ENCODE measurements at regions not wholly inside any gene's neighbourhood (a gene's known extent, or its start where the extent isn't known, plus 50 kb on each side); places are given as distances from the start of the nearest gene placed in this dataset.

- no peak for TF ChIP-seq CHD7 (IDR thresholded peaks at IDR 0.05; ENCODE audit: low read depth, low read length)
- no peak for TF ChIP-seq PYGO2 (tag; IDR thresholded peaks at IDR 0.05)
- no peak for TF ChIP-seq USF2 (CRISPR knock-in tag; IDR thresholded peaks at IDR 0.05)
- TF ChIP-seq ZNF324 (CRISPR knock-in tag; IDR thresholded peaks at IDR 0.05), result no peak
- TF ChIP-seq ZNF436 (CRISPR knock-in tag; IDR thresholded peaks at IDR 0.05), result no peak
- TF ChIP-seq ZNF354B (CRISPR knock-in tag; IDR thresholded peaks at IDR 0.05), result no peak
- TF ChIP-seq RBM25 (IDR thresholded peaks at IDR 0.05; ENCODE audit: low read depth, low read length, severe bottlenecking), result no peak
- TF ChIP-seq POLR3A (IDR thresholded peaks at IDR 0.05; ENCODE audit: borderline replicate concordance, extremely low read depth, insufficient read depth, insufficient read length), result no peak
- TF ChIP-seq, protein P1, sequence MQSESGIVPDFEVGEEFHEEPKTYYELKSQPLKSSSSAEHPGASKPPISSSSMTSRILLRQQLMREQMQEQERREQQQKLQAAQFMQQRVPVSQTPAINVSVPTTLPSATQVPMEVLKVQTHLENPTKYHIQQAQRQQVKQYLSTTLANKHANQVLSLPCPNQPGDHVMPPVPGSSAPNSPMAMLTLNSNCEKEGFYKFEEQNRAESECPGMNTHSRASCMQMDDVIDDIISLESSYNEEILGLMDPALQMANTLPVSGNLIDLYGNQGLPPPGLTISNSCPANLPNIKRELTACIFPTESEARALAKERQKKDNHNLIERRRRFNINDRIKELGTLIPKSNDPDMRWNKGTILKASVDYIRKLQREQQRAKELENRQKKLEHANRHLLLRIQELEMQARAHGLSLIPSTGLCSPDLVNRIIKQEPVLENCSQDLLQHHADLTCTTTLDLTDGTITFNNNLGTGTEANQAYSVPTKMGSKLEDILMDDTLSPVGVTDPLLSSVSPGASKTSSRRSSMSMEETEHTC (IDR thresholded peaks at IDR 0.05), result no peak
- TF ChIP-seq RBBP5 (IDR thresholded peaks at IDR 0.05; ENCODE audit: borderline replicate concordance, insufficient read depth, low read length, poor library complexity, severe bottlenecking), result no peak
- TF ChIP-seq ELK1 (CRISPR knock-in tag; IDR thresholded peaks at IDR 0.05), result no peak
- TF ChIP-seq THAP7 (CRISPR knock-in tag; IDR thresholded peaks at IDR 0.05), result no peak
- no peak for TF ChIP-seq MEF2A (IDR thresholded peaks at IDR 0.05; ENCODE audit: control insufficient read depth, low read depth, low read length)
- no peak for TF ChIP-seq SUPT5H (IDR thresholded peaks at IDR 0.05)
Observed at GRCh38 chr1:239886266-239886665, 205.4 kb upstream of the FMN2 start (continued).

Measured in K562 (cell line).